GM18867 (cell line): ENCODE measurements at regions not wholly inside any gene's neighbourhood (a gene's known extent, or its start where the extent isn't known, plus 50 kb on each side); places are given as distances from the start of the nearest gene placed in this dataset.

Experiments
- ATAC-seq: cut with Tn5 transposase; IDR thresholded peaks from one replicate; pipeline ENCODE4 v1.9.1; 2021; ENCODE audit warnings: mild to moderate bottlenecking, moderate library complexity; ENCODE audit not compliant: unreplicated experiment

DNA sequence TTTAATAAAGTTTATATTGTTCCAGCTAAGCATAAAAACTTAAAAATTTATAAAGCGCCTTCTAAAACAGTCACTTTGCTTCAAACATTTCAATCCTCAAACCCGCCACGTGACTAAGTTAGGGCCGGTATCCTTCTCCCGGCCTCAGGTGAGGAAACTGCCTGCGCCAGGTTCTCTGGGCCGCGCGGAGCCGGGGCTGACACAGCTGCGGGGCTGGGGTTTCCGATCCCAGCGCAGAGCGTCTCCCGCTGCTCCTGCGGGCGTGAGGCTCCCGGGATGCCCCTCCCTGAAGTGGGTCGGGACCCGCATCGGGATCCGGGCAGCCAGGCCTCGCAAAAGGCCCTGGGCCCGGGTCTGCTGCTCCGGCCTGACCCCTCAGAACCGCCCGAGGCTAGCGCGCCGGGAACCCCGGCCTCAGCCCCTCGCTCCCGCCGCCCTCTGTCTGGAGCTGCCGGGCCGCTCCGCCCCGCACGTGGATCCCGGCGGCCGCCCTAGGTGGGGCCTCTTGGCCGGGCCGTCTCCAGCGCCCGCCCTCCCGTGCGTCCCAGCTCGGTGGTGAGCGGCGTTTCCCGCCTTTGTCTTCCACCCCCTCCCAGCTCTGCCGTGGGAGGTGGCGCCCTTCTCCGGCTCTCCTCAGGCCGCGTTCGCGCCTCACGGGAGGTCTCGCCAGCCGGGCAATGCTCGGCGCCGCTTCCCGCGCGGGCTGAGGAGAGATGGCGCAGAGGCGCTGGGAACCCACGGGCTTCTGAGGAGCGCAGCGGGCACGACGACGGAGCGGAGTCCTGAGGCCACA lies 267.9 kb downstream of the DLL1 start:
- ATAC-seq: no peak

DNA sequence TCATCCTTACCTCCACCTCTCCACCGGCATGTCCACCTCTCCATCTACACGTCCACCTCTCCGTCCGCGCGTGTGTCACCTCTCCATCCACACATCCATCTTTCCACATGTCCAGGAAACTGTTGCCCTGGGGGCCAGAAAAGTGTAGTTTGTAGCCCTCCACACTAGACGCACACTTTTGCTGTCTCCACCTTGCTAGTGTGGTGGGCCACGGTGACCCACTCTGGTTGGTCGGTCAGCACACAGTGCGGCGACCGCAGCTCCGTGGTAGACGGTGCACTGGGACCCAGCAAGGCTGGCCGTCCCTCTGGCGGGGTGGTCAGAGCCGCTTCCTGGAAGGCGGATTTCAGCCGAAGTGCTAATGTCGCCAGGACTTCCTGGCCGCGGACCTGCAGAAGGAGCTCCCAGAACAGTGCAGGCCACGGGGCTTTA lies 268.6 kb downstream of the DLL1 start:
- ATAC-seq: no peak

DNA sequence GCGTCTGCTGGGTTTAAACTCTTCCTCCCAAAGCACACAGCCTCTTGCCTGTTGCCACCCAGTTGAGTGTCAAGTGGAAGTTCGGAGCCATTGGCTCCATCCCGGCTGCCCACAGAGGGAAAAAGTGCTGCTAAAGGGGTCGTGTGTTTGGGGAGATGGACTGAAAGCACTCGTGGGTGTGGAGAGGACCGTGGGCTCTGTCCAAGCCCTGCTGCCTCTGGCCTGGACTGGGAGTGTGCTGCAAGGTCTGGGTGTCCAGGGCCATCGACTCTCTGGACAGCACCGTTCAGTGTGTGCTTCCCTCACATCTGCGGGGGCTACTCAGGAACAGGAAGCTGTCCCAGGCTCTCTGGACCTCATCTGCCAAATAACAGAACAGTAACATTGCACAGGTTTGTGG lies 269.3 kb downstream of the DLL1 start:
- no peak for ATAC-seq

DNA sequence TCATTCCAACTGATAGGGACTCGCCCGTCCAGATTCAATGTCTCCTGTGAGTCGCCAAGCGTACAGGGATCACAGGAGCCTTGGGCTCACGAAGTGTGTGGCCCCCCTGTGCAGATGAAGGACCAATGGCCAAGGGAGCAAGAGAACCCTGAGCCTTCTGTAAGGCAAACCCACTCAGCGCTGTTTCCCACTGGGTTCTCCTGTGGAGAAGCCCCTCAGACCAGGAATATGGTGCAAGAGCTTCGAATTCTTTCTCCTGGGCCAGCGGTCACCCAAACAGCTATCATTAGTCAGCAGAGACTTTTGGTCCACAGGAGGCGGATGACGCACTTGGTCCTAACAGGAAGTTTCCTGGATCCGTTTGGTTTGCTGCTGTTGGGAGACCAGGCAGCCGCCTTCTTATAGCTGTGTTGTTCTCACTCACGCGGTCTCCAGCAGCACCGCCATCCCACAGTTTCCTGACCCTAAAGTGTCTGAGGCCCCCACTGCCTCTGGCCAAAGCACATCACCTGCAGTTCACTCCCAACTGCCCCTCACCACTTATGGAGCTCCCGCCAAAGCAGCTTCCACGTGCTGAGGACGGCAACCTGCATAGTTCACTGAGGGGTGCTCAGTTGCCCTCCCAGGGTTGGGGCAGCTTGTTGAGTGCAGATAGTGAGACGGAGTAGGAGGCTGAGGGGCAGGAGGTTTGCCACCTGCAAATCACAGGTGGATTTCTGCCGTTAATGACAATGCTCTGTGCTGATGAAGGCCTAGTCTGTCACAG lies 268.6 kb downstream of the ERMARD start:
- ATAC-seq: no peak

DNA sequence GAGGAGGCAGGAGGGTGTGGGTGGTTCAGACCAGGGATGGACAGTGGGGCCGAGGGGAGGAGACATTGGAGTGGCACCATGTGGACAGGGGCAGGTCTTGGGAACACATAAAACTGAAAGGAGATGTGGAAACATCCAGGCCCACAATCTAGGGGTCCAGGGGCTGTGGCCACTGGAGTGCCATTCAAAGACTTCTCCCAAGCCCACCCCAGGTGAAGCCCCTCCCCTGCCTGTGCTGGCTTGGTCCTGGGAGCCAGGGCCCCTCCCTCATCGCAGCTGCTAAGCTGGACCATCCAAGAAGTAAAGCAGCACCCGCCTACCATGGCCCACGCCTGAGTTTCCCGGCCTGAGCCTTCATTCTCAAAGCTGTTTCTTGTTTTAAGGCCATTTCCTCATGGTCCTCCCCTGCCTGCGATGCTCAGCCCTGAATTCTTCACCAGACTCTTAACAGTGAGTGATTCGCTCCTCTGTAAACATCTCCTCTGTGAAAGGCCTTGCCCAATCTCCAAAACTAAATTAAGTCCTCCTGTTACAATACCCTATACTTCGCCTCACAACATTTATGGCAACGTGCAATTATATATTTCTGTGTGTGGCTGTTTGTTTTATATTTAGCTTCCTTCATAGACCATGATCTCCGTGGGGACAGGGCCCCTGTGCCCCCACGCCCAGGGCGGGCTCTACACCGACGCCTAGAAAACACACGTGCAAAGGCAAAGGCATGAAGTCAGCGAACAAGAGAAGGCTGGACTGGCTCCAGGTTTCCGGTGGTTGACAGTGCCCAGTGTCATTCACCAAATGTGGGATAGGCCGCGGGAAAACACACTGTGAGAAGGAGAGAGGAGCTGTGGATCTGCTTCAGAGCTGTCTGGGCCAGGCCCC lies 267.8 kb downstream of the ERMARD start:
- no peak for ATAC-seq

DNA sequence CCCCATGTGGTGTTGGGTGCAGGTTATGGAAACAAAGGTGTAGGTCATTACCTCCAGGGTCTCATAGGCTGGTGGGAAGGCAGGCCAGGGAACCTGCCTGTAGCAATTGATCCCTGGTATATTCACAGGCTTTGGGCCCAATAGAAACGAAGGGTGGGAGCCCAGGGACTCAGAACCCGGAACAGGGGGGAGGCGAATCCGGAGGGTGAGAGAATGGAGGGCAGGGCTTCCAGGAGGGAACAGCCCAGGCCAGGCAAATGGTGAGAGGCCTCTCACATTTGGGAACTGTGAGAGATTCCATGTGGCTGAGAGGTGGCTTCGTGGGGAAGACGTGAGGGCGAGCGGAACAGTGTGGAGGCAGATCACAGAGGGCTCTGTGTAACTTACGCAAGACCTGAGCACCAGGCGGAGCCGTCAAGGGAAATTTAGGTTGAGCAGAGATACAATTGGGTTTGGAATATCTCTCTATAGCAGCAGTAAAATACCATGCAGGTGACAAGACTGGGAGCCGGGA lies 267.1 kb downstream of the ERMARD start:
- no peak for ATAC-seq

DNA sequence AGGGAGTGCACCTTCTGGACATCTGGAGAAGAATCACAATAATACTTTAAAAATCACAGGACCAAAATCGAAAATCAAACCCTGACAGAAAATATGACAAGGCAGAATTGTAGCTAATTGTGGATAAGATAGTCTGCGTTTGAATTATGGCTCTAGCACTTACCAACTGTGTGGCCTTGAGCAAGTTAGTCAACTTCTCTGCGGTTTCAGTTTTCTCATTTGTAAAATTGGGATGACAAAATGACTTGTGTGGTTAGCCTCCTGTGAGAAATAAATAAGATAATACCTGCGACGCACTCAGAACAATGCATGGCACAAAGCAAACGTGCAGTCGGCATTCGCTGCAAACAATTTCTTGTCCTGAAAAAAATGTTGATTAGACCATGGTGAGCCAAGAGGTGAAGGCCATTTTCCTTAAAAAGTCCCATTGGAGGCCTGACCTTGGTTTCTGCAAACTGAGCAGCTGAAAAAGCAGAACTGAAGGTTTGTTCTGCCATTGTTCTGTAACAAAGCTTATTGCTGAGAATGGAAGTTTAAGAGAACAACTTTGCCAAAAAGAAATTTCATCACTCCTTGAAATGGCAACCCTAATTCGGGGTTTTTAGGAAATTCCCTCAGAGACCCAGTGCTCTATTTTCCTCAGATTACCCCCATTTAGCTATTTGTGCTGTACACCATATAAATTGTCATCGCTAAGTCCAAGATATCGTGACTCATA lies 266.3 kb downstream of the ERMARD start:
- no peak for ATAC-seq

DNA sequence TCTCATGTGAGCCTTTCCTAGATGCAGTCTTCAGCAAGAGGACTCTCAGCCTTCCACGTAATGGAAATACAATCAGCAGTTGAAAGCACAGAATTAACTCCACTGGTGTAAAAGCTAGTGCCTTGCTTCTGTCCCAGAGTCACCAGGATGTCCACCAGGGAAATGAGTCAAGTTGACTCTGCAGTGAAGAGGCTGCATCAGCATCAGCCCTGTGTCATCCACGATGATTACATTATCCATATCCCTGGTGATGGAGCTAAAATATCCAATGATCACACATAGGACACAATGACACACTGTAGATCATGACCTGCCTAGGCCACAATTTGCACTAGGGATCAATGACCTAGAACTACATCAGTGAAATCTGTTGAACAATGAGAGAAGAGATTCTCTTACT lies 262.4 kb downstream of the ERMARD start:
- no peak for ATAC-seq

DNA sequence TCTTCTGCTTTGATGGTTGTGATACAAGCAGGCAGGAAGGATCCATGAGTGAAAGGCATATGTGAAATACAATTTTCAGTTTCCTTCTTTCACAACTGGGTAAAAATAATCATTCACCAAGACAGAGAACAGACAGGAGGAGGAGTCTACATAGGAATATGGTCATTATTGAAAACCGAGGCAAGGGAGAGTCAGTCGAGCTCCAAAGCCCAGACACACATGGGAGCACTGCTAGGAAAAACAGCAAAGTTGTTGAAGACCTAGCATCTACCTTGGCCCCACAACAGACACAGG lies 260.6 kb downstream of the ERMARD start:
- ATAC-seq: no peak

DNA sequence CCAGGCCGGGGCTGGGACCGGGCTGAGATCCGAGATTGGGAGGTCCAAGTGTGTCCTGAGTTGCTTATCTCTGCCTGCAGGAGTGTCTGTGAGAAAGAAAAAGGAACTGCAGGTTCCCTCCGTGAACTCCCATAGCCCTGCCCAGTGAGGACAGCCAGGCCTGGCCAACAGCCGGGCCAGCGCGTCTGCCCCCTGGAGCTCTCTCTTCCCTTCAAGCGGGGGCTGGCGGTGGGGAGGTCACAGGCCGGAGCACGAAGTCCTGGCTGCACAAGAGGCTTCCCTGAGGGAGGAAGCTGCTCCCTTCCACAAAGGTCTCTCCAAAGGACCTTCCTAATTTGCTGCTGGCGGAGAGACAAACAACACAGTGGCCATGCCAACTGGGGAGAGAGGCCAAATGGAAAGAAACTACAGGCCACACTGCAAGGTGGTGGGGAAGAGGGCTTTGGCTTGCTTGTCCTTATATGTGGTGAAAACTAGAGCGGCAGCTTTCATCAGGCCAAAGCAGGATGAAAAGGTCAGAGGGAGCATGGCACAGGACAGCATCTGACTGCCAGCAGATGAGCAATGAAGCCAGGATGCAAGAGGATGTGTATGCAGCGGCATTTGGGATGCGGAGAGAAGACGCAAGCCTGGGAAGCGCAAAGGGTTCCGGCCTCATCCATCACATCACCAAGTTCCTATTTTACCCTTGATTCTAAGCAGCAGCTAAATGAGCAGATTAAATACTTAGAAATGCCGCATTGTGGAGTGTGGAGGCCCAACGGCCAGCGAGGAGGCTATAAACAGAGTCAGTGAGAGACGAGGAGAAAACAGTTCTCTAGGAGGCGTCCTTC lies 260.0 kb downstream of the ERMARD start:
- no peak for ATAC-seq

DNA sequence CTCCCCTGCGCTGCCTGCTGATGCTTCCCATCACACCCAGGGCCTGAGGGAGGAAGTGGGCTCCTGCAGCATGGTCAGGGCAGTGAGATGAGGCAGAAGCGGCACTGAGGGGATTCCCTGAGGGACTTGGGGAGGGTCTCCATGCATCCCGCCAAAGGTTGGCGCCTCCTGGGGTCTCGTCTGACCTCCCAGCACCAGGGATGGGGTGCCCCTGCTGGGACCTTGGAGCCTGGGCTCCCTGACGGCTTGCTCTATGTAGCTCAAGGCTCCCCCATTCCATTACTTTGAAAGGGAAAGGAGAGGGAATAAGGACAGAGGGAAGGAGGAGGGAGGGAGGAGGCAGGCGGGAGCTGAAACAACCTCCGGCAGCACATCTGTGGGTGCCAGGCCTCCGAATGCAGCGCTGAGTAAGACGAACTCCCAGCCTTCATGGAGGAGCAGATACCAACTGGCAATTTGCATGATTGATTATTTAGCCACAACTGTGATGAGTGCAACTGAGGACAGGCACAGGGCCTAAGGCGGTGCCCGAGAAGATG lies 259.3 kb downstream of the ERMARD start:
- no peak for ATAC-seq

DNA sequence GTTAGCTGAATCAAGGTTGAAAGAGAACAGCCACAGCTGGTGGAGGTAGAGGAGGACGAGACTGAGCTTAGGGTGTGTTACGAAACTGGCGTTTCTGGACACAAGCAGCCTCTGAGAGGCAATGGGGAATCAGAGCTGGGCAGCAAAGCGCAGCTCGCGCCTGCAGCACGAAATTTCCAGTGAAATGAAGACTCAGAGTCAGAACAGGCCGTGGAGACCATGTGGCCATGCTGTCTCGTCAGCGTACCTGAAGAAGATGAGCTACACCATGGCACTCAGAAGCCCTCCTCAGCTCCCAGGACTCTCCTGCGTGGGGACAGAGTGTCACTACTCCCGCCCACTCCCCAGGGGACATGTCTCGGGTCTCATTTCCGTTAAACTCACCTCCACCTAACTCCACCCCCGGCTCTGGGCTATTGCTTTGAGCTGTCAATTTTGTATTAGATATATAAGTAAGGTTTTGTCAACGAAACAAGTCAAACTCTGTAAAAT lies 256.9 kb downstream of the ERMARD start:
- no peak for ATAC-seq

DNA sequence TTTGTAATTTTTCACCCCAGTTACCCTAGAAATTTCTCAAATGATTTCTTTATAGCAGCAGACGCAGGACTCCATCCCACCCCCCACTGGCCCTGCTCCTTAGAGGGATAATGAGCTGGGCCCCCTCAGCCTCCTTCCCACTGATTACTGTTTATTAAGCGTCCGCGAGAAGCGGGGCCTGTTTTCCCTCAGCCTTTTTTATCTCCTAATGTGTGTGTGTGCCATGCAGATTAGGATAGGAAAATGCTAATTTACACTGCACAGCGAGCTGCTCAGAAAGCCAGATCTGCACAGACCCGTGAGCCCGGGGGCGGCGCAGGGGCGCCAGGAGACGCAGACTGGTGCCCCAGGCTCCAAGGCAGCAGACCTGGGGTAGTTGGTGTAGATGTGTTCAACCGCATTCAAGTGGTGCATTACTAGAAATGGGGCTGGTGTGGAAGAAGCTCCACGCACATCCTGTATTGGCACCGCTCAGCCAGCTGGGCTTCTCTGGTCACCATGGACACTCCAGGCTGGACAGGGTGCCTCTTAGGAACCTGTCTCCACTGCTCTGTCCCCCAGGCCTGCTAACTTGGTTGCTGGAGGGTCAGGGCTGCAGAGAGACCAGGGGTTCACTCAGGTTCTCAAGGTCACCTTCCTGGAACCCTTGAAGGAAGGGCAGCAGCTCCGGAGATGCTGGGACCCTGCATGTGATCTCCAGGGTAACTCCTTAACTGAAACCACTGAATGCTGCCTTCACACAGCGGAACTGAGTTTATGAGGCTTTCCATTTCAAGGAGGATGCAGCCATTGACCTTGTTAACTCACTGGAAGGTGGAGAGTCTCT lies 256.3 kb downstream of the ERMARD start:
- ATAC-seq: no peak

DNA sequence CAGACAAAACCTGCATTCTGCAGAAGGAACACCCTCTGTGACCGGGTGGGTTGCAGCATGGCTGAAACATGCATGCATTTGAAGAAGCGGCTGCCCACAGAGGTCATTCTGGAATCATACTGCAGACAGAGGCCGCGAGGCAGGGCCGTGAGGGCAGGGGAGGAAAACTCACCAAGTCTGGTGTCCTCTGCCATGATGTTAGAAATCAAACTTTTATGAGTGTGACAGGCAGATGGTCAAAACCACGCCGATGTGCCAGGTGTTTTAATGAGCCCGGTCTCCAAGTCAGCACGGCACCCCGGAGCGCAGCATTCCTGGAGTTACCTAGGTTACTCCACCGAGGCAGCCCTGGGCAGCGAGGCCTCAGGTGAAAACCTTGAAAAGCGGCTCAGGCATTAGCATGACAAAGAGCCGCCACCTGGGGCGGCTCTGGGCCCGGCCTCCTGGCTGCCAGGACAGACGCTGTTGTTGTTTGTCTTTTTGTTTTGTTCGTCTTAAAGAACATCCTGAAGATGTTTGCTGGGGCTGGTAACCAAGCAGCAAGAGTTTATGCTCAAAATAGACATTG lies 255.6 kb downstream of the ERMARD start:
- no peak for ATAC-seq

DNA sequence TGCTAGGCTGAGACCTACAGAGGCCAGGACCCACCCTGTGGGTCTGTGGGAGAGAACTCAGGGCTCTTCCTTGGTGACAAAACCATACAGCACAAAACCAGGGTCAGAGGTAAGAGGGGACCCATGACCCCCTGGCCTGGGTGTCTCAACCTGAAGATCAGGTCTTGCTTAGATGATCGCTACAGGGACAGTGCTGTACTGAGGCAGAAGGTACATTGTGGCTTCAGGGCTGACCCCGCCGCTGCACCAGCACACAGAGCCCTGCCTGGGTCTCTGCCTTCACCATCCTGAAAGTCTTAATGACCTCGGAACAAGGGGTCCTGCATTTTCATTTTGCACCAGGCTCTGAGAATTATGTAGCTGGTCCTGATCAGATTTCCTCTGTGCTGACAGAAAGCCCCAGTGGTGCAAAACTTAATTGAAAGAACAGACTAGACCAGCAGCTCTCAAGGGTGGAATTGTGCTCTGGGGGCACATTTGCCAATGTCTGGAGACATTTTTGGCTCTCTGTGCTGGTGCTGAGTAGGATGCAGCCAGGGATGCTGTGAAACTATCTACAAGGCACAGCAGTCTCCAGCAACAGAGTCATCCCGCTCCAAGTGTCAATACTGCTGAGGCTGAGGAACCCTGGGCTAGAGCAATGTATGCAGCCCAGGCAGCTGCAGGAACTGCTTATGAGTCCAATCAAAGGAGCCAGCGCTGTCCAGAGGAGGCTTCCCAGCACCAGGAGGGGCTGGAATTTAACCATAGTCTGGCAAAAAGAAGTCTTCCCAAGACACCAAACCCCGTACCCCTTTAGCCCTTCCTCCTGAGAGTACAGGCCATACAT lies 254.9 kb downstream of the ERMARD start:
- ATAC-seq: no peak

DNA sequence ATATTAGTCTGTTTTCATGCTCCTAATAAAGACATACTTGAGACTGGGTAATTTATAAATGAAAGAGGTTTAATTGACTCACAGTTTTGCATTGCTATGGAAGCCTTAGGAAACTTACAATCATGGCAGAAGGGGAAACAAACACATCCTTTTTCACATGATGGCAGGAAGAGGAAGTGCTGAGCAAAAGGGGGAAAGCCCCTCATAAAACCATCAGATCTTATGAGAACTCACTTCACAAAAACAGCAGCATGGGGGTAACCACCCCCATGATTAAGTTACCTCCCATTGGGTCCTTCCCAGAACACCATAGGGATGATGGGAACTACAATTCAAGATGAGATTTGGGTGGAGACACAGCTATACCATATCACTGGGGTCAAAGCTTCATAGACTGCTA lies 254.2 kb downstream of the ERMARD start:
- ATAC-seq: no peak

DNA sequence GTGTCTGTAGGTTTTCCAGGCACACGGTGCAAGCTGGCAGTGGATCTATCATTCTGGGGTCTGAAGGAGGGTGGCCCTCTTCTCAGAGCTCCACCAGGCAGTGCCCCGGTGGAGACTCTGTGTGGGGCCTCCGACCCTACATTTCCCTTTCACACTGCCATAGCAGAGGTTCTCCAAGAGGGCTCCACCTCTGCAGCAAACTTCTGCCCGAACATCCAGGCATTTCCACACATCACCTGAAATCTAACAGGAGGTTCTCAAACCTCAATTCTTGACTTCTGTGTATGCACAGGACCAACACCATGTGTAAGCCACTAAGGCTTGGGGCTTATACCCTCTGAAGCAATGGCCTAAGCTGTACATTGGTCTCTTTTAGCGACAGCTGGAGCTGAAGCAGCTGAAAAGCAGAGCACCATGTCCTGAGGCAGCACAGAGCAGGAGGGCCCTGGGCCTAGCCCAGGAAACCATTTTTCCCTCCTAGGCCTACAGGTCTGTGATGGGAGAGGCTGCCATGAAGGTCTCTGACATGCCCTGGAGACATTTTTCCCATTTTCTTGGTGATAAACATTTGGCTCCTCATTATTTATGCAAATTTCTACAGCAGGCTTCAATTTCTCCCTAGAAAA lies 253.3 kb downstream of the ERMARD start:
- no peak for ATAC-seq
